Hepatocyte (in vitro differentiated cells): ENCODE measurements at regions not wholly inside any gene's neighbourhood (a gene's known extent, or its start where the extent isn't known, plus 50 kb on each side); places are given as distances from the start of the nearest gene placed in this dataset.
"Not testable (repeated sequence)": the region's sequence is repeated elsewhere in the genome, so short reads cannot be mapped to it uniquely, and the experiment has no call there.

Experiments
- DNase-seq: peaks from one replicate; pipeline ENCODE4 v3.0.0-alpha.2; 2016; ENCODE audit warnings: low spot score
- H2AFZ ChIP-seq: fragments of 200-600 bp; sonication (generic); 2 replicates; pipeline ENCODE4 v1.6.0; 2016; ENCODE audit warnings: antibody characterized with exemption, mild to moderate bottlenecking
- H3K27ac ChIP-seq: fragments of 200-600 bp; sonication (generic); 2 replicates; pipeline ENCODE4 v1.5.1; 2016; ENCODE audit warnings: mild to moderate bottlenecking
- H3K27me3 ChIP-seq: fragments of 200-600 bp; sonication (generic); 2 replicates; pipeline ENCODE4 v1.6.1; 2016
- H3K36me3 ChIP-seq: fragments of 200-600 bp; sonication (generic); replicated peaks from 2 replicates; pipeline ENCODE4 v1.5.1; 2016; ENCODE audit warnings: low read depth; ENCODE audit not compliant: insufficient read depth
- H3K4me1 ChIP-seq: fragments of 200-600 bp; sonication (generic); 2 replicates; pipeline ENCODE4 v1.5.1; 2016; ENCODE audit warnings: mild to moderate bottlenecking, moderate library complexity; ENCODE audit not compliant: insufficient read depth
- H3K4me2 ChIP-seq: fragments of 200-600 bp; sonication (generic); 2 replicates; pipeline ENCODE4 v1.6.0; 2016
- H3K4me3 ChIP-seq: fragments of 200-600 bp; sonication (generic); 2 replicates; pipeline ENCODE4 v1.5.1; 2016; ENCODE audit warnings: mild to moderate bottlenecking
- H3K79me2 ChIP-seq: fragments of 200-600 bp; sonication (generic); 2 replicates; pipeline ENCODE4 v1.6.0; 2017; ENCODE audit warnings: mild to moderate bottlenecking
- H3K9me2 ChIP-seq: fragments of 200-600 bp; sonication (generic); replicated peaks from 2 replicates; pipeline ENCODE4 v1.6.0; 2017; ENCODE audit warnings: mild to moderate bottlenecking; ENCODE audit not compliant: insufficient read depth
- H3K9me3 ChIP-seq: fragments of 200-600 bp; sonication (generic); 2 replicates; pipeline ENCODE4 v1.5.1; 2016; ENCODE audit warnings: low read depth, mild to moderate bottlenecking
- H4K20me1 ChIP-seq: fragments of 200-600 bp; sonication (generic); 2 replicates; pipeline ENCODE4 v1.6.0; 2016; ENCODE audit warnings: mild to moderate bottlenecking; ENCODE audit not compliant: insufficient read depth, poor library complexity, severe bottlenecking
- CTCF ChIP-seq: fragments of 200-600 bp; sonication (generic); IDR thresholded peaks from 2 replicates; pipeline ENCODE4 v1.5.1; 2016; ENCODE audit warnings: antibody characterized with exemption, mild to moderate bottlenecking; ENCODE audit not compliant: poor library complexity
- EZH2 ChIP-seq: fragments of 200-600 bp; sonication (generic); IDR thresholded peaks from 2 replicates; pipeline ENCODE4 v1.6.1; 2016; ENCODE audit warnings: antibody characterized with exemption, mild to moderate bottlenecking, borderline replicate concordance
- EZH2phosphoT487 ChIP-seq: fragments of 200-600 bp; sonication (generic); IDR thresholded peaks from one replicate; pipeline ENCODE4 v1.6.1; 2018; ENCODE audit warnings: antibody characterized with exemption, mild to moderate bottlenecking, low read depth, moderate library complexity; ENCODE audit not compliant: unreplicated experiment, severe bottlenecking
- WGBS: methylation state at CpG from one replicate; pipeline ENCODE4 v1.1.6; 2016; ENCODE audit warnings: low lambda C conversion rate; ENCODE audit errors: missing lambda C conversion rate; 5-methylcytosine and 5-hydroxymethylcytosine counted together

DNA sequence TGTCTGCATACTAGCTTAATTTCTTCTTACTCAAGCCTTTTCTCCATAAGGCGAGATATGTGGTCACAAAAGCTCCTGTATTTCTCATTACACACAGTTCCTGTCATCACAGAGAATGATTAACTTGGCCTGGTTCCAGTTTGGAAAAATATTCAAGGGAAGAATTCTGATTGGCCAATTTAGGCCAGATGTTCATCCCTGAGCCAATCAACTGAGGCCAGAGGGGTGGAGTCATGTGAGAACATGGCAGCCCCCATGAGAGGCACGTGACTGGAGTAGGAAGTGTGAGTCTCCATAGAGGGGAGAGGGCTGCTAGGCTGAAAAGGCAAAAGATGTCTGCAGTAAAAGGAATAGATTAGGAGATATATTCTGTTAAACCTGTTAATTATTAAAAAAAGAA lies 167.5 kb upstream of the FRG2C start:
- not testable (repeated sequence) for H4K20me1 ChIP-seq, H3K36me3 ChIP-seq, H3K27me3 ChIP-seq, H3K4me3 ChIP-seq, H3K9me3 ChIP-seq, DNase-seq, H3K4me2 ChIP-seq, H2AFZ ChIP-seq, H3K79me2 ChIP-seq, H3K27ac ChIP-seq, H3K4me1 ChIP-seq, H3K9me2 ChIP-seq
- 91% methylated on average over 2 of the region's 2 CpGs for WGBS

DNA sequence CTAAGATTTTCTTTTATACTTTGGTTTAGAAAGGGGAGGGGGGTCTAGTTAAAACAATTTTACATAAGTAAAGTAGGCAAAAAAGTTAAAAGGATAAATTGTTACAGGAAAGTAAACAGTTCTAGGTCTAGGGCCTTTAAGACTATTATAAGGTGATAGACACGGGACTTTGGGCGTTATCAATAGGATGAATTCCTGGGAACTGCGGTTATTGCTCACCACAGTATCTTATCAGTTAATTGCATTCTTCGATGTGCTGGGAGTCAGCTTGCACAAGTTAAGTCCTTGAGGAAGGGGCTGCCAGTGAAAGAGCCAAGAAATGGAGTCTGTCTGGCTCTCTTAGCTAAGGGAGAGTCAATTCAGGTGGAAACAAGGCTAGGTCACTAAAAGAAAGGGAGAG lies 163.8 kb upstream of the FRG2C start:
- not testable (repeated sequence) for DNase-seq, H3K4me2 ChIP-seq, H3K9me3 ChIP-seq, H3K27me3 ChIP-seq, H3K36me3 ChIP-seq, H2AFZ ChIP-seq, H4K20me1 ChIP-seq, H3K79me2 ChIP-seq, H3K4me3 ChIP-seq, H3K4me1 ChIP-seq, H3K9me2 ChIP-seq
- peak overlapping the region; percentile 48 for H3K27ac ChIP-seq
- WGBS, result 19% methylated on average over 4 of the region's 4 CpGs

- not testable (repeated sequence) for H4K20me1 ChIP-seq, DNase-seq, H3K4me1 ChIP-seq, H3K9me2 ChIP-seq, H3K36me3 ChIP-seq, H3K9me3 ChIP-seq, H3K27me3 ChIP-seq, H3K79me2 ChIP-seq
- peak overlapping the region; percentile 5 for H3K4me3 ChIP-seq
- peak overlapping the region; percentile 94 for H3K27ac ChIP-seq
- WGBS, result 71% methylated on average over 9 of the region's 9 CpGs
- H3K4me2 ChIP-seq, result peak overlapping the region; percentile 75
- peak overlapping the region; percentile 26 for H2AFZ ChIP-seq
Observed at GRCh38 chr3:75502171-75502570, 162.0 kb upstream of the FRG2C start.

- H3K27me3 ChIP-seq, H3K9me3 ChIP-seq, H3K4me1 ChIP-seq, H4K20me1 ChIP-seq, H3K9me2 ChIP-seq, H3K36me3 ChIP-seq, H3K79me2 ChIP-seq: not testable (repeated sequence)
- H3K4me3 ChIP-seq, result peak overlapping the region; percentile 5
- peak overlapping the region; percentile 75 for H3K4me2 ChIP-seq
- peak; percentile 3 for TF ChIP-seq CTCF
- peak overlapping the region; percentile 63 for H2AFZ ChIP-seq
- H3K27ac ChIP-seq, result peak overlapping the region; percentile 94
- peak; percentile 73 for DNase-seq
- whole genome bisulfite sequencing, result 30% methylated on average over 18 of the region's 18 CpGs
Observed at GRCh38 chr3:75502769-75503756, 161.1 kb upstream of the FRG2C start.

GRCh38 chr3:75506603-75507002 lies 157.5 kb upstream of the FRG2C start:
- H3K4me1 ChIP-seq, result no peaks in the 10 kb centered on the region
- no peak overlapping the region for H3K4me2 ChIP-seq
- H3K27me3 ChIP-seq, result no peaks in the 10 kb centered on the region
- TF ChIP-seq CTCF (no peak), EZH2phosphoT487 (no peak), EZH2 (no peak)
- no peaks in the 10 kb centered on the region for H3K79me2 ChIP-seq
- no peak overlapping the region for H2AFZ ChIP-seq
- no peak overlapping the region for H3K4me3 ChIP-seq
- H3K9me3 ChIP-seq, result no peaks in the 10 kb centered on the region
- no peaks in the 10 kb centered on the region for H3K36me3 ChIP-seq
- no peak for DNase-seq
- 83% methylated on average over 21 of the region's 21 CpGs for WGBS
- H3K9me2 ChIP-seq, result no peaks in the 10 kb centered on the region
- H4K20me1 ChIP-seq, result no peaks in the 10 kb centered on the region
- no peak overlapping the region for H3K27ac ChIP-seq

- not testable (repeated sequence) for H3K4me2 ChIP-seq, H3K9me3 ChIP-seq, H3K4me3 ChIP-seq, H2AFZ ChIP-seq, H3K27me3 ChIP-seq, H4K20me1 ChIP-seq, H3K4me1 ChIP-seq, H3K27ac ChIP-seq, DNase-seq, H3K36me3 ChIP-seq, H3K79me2 ChIP-seq, H3K9me2 ChIP-seq
- 96% methylated on average over 2 of the region's 2 CpGs for WGBS
Observed at GRCh38 chr3:75507956-75508355, 156.2 kb upstream of the FRG2C start.

DNA sequence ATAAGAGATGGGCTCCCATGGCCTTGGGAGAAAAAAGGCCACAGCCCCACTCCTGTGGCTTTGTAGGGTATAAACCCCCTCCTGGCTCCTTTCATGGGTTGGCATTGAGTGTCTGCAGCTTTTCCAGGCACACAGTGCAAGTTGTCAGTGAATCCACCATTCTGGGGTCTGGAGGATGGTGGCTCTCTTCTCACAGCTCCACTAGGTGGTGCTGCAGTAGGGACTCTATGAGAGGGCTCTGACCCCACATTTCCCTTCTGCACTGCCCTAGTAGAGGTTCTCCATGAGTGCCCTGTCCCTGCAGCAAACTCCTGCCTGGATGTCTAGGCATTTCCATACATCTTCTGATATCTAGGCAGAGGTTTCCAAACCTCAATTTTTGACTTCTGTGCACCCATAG lies 136.5 kb upstream of the FRG2C start:
- not testable (repeated sequence) for H3K9me3 ChIP-seq, H4K20me1 ChIP-seq, H3K79me2 ChIP-seq, H3K9me2 ChIP-seq, H3K27me3 ChIP-seq, H3K4me2 ChIP-seq, H3K4me3 ChIP-seq, H3K4me1 ChIP-seq, H3K27ac ChIP-seq, H2AFZ ChIP-seq, H3K36me3 ChIP-seq, DNase-seq
